Activated CD4-positive, CD25-positive, alpha-beta regulatory T cell treated with anti-CD3 and anti-CD28 coated beads, Interleukin-2, amount 50 U/mL, for 24 hours (primary cell): ENCODE measurements at regions not wholly inside any gene's neighbourhood (a gene's known extent, or its start where the extent isn't known, plus 50 kb on each side); places are given as distances from the start of the nearest gene placed in this dataset.
"Not testable (repeated sequence)": the region's sequence is repeated elsewhere in the genome, so short reads cannot be mapped to it uniquely, and the experiment has no call there.

ENCODE experiments used
- ATAC-seq, 2 donors: fragments of 150-1000 bp; cut with Tn5 transposase; one replicate each; pipeline ENCODE4 v1.10.0; 2021; ENCODE audit warnings: mild to moderate bottlenecking in 1 of 2, moderate library complexity in 1 of 2

DNA sequence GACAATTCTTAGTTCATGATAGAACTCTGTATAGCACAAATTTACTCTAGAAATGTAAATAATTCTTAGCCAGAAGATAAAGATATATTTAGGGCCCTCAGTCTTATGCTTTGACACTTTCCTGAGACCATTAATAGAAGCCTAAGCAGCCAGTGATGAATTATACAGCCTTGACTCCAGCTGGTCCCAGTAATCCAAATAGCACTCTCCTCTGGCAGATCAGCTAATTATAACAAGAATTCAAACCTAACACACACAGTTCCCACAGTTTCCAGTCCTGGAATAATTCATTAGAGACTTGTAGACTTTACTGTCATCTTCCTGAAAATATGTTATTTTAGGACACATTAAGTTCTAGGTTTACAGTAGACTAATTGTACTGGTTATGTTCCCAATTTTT, 50.4 kb downstream of the SHOC1 start:
- ATAC-seq: no peak

DNA sequence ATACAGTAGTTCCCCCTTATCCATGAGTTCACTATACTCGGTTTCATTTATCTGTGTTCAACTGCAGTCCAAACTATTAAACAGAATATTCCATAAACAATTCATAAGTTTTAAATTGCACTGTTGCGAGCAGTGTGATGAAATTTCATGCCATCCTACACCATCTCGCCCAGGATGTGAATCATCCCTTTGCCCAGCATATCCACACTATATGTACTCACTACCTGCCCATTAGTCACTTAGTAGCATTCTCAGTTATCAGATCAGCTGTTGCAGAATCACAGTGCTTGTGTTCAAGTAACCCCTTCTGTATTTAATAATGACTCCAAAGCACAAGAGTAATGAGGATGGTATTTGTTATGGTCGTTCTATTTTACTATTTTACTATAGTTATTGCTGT, 51.5 kb downstream of the SHOC1 start:
- ATAC-seq: peak; percentile 96 to 100

DNA sequence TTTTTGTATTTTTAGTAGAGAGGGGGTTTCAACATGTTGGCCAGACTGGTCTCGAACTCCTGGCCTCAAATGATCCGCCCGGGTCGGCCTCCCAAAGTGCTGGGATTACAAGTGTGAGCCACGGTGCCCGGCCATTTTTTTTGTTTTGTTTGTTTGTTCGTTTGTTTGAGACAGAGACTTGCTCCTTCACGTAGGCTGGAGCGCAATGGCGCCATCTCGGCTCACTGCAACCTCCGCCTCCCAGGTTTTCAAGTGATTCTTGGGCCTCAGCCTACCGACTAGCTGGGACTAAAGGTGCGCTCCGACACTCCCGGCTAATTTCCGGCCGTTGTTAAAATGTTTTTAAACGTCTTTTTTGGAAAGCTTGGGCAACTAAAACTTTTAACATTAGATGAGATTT, 54.0 kb downstream of the SHOC1 start:
- no peak for ATAC-seq

DNA sequence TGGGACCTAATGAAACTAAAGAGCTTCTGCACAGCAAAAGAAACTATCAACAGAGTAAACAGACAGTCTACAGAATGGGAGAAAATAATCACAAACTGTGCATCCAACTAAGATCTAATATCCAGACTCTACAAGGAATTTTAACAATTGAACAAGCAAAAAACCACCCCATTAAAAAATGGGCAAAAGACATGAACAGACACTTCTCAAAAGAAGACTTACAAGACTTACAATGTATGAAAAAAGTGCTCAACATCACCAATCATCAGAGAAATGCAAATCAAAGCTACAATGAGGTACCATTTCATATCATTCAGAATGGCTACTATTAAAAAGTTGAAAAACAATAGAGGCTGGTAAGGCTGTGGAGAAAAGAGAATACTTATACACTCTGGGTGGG, 58.0 kb downstream of the SHOC1 start:
- no peak for ATAC-seq

DNA sequence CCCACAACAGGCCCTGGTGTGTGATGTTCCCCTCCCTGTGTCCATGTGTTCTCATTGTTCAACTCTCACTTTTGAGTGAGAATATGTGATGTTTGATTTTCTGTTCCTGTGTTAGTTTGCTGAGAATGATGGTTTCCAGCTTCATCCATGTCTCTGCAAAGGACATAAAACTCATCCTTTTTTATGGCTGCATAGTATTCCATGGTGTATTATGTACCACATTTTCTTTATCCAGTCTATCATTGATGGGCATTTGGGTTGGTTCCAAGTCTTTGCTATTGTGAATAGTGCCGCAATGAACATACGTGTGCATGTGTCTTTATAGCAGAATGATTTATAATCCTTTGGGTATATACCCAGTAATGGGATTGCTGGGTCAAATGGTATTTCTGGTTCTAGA, 59.4 kb downstream of the SHOC1 start:
- not testable (repeated sequence) for ATAC-seq

DNA sequence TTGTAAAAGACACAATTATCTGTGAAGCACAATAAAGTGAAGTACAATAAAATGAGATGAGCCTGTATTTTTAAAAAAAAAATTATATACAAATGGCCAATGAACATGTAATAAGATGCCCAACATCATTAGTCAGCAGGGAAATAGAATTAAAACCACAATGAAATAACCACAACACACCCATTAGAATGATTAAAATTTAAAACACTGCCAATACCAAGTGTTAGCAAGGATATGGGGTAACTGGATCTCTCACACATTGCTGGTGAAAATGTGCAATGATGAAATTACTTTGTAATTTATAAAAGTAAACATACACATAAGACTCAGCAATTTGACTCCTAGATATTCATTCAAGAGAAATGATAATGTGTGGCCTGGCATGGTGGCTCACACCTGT, 62.8 kb downstream of the SHOC1 start:
- ATAC-seq: no peak

DNA sequence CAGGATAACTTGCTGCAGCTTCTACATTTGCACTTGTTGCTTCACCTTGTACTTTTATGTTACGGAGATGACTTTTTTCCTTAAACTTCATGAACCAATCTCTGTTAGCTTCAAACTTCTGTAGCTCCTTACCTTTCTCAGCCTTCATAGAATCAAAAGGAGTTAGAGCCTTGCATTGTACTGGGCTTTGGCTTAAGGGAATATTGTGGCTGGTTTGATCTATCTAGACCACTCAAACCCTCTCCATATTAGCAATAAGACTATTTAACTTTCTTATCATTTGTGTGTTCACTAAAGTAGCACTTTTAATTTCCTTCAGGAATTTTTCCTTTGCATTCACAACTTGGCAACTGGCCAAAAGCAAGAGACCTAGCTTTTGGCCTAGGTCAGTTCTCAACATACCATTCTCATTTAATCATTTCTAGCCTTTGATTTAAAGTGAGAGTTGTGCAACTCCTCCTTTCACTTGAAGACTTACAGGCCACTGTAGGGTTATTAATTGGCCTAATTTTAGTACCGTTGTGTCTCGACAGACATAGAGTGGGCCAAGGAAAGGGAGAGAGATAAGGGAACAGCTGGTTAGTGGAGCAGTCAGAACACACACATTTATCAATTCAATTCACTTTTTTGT, 63.7 kb downstream of the SHOC1 start:
- no peak for ATAC-seq

DNA sequence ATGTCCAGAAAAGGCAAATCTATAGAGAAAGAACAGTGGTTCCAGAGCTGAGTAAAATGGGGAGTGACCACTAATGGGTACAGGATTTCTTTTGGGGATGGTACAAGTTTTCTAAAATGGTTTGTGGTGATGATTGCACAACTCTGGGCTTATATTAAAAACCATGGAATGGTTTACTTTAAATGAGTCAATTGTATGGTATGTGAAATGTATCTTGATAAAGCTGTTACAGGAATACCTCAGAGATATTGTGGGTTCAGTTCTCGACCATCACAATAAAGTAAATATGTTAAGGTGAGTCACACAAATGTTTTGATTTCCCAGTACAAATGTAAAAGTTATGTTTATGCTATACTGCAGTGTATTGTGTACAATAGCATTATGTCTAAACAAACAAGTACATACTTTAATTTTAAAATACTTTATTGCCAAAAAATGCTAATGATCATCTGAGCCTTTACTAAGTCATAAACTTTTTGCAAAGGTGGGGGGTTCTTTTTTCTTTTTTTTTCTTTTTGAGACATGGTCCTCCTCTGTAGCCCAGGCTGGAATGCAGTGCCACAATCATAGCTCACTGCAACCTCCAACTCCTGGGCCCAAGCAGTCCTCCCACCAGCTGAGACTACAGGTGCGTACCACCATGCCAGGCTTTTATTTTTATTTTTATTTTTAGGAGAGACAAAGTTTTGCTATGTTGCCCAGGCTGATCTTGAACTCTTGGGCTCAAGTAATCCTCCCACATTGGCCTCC, 65.9 kb downstream of the SHOC1 start:
- ATAC-seq: no peak

DNA sequence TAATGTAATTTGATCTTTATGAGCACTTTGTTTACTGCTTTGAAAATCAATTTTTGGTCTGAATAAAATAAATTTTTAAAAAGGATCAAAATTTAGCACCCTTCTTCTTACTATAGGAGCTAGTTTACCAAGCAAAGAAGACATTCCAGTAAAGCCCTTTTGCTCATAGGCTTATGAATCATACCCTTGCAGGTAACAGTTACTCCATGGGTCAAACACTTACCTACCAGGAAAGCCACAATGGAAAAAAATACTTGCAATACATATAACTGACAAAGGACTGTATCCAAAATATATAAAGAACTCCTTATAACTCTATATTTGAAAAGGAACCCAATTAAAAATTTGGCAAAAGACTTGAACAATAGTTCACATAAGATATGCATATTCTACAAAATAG, 66.6 kb downstream of the SHOC1 start:
- ATAC-seq: no peak

DNA sequence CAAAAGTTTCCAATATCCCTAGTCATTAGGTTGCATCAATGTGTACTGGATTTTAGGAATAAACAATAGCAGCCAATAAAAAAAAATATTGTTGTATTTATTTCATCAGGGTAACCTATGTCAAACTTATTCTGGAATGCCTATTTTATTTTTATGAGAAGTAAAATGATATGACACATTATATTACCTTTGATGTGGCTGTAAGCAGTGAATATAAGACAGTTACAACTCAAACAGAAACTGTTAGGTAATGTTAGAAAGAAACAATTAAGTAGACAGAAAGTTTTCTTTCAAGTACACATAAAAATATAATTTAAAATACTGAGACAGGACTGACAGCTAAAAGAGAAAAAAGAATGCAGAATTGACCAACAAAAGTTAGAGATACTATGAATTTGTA, 65.5 kb downstream of the GNG10 start:
- no peak for ATAC-seq

DNA sequence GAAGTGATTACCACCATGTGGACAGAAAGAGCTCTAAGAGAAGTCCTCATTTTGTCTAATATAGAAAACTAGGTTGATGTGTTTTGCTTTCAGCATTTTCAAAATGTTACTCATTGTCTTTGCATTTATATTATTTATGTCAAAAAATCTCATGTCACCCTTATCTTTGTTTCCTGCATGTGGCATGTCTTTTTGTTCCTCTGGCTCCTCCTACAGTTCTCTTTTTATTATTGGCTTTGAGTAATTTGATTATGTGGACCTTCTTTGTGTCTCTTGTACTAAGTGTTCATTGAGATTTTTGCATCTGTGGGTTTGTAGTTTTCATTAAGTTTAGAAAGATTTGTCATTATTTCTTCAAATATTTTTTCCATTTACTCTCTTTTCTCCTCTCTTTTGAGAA, 58.8 kb downstream of the GNG10 start:
- ATAC-seq: no peak
